H1 (cell line): ENCODE measurements at regions not wholly inside any gene's neighbourhood (a gene's known extent, or its start where the extent isn't known, plus 50 kb on each side); places are given as distances from the start of the nearest gene placed in this dataset.
A peak's percentile ranks its signal among the peaks of the same experiment; 100 is the strongest.
"Not testable (repeated sequence)": the region's sequence is repeated elsewhere in the genome, so short reads cannot be mapped to it uniquely, and the experiment has no call there.

ENCODE experiments used
- CTCF ChIA-PET: fragments of 300-600 bp; sonication (Branson Sonifier 250); formaldehyde crosslinking; loops from one replicate; lab custom pipeline; 2021; ENCODE audit not compliant: partially characterized antibody; lab: Charles Lee
- POLR2A ChIA-PET: fragments of 300-600 bp; sonication (Branson Sonifier 250); formaldehyde crosslinking; loops from one replicate; lab custom pipeline; 2021; ENCODE audit warnings: inconsistent platforms; ENCODE audit not compliant: partially characterized antibody; lab: Charles Lee
- DNase-seq, 2 experiments: peaks; one replicate each; pipeline versions ENCODE4 v3.0.0 to v3.0.0-alpha.2; 2010 to 2022; ENCODE audit warnings: low spot score in 2 of 2, low read depth in 1 of 2, mixed read lengths in 1 of 2
- FAIRE-seq: peaks from 2 replicates; lab custom pipeline; 2011; peaks lifted over from hg19 to GRCh38; lab: Jason Lieb, UNC
- H2AFZ ChIP-seq: 2 replicates; pipeline ENCODE4 v1.8.1; 2012; ENCODE audit warnings: low read length, inconsistent platforms
- H2AK5ac ChIP-seq: 2 replicates; pipeline ENCODE4 v1.6.1; 2013; ENCODE audit warnings: low read depth, low read length
- H2BK120ac ChIP-seq: replicated peaks from 2 replicates; pipeline ENCODE3; 2013; ENCODE audit warnings: low read depth, low read length, inconsistent platforms
- H2BK12ac ChIP-seq: 2 replicates; pipeline ENCODE4 v1.6.1; 2013; ENCODE audit warnings: low read depth, low read length
- H2BK15ac ChIP-seq: 2 replicates; pipeline ENCODE4 v1.6.1; 2013; ENCODE audit warnings: low read length
- H2BK20ac ChIP-seq: 2 replicates; pipeline ENCODE4 v1.6.1; 2013; ENCODE audit warnings: low read length
- H2BK5ac ChIP-seq: 2 replicates; pipeline ENCODE4 v1.6.1; 2013; ENCODE audit warnings: low read depth, low read length
- H3K14ac ChIP-seq: 2 replicates; pipeline ENCODE4 v1.6.1; 2013; ENCODE audit warnings: inconsistent platforms; ENCODE audit not compliant: insufficient read length
- H3K18ac ChIP-seq: 2 replicates; pipeline ENCODE4 v1.6.1; 2013; ENCODE audit warnings: low read length; ENCODE audit errors: extremely low read depth
- H3K23ac ChIP-seq: 2 replicates; pipeline ENCODE4 v1.6.1; 2013; ENCODE audit warnings: inconsistent platforms; ENCODE audit not compliant: insufficient read length
- H3K23me2 ChIP-seq: 2 replicates; pipeline ENCODE4 v1.6.1; 2013; ENCODE audit warnings: low read depth, low read length
- H3K27ac ChIP-seq: 2 replicates; pipeline ENCODE4 v1.6.1; 2011; ENCODE audit warnings: low read depth, low read length, inconsistent platforms
- H3K27me3 ChIP-seq, 4 experiments: replicated peaks in 1 of 4; 1 replicate in 1 of 4; 2 replicates in 3 of 4; pipeline versions ENCODE4 v1.6.1 to v1.8.1; 2011 to 2013; ENCODE audit warnings: low read length in 3 of 4, mild to moderate bottlenecking in 3 of 4, inconsistent platforms in 2 of 4, mixed read lengths in 2 of 4, moderate library complexity in 1 of 4; ENCODE audit not compliant: control insufficient read depth in 3 of 4, insufficient read depth in 3 of 4; ENCODE audit errors: extremely low read depth in 1 of 4
- H3K36me3 ChIP-seq, 4 experiments: 2 replicates each; pipeline versions ENCODE4 v1.6.1 to v1.8.1; 2011 to 2013; ENCODE audit warnings: mild to moderate bottlenecking in 4 of 4, low read length in 3 of 4, moderate library complexity in 2 of 4, control low read depth in 1 of 4, inconsistent platforms in 1 of 4; ENCODE audit not compliant: insufficient read depth in 4 of 4, control insufficient read depth in 2 of 4
- H3K4ac ChIP-seq: replicated peaks from 2 replicates; pipeline ENCODE3; 2013; ENCODE audit warnings: low read length, low read depth, mixed read lengths, inconsistent platforms; ENCODE audit not compliant: insufficient read length
- H3K4me1 ChIP-seq, 4 experiments: replicated peaks in 1 of 4; 1 replicate in 1 of 4; 2 replicates in 3 of 4; pipeline versions ENCODE4 v1.6.1 to v1.8.1; 2011 to 2013; ENCODE audit warnings: low read length in 3 of 4, inconsistent platforms in 2 of 4, mixed read lengths in 1 of 4; ENCODE audit not compliant: insufficient read depth in 4 of 4, control insufficient read depth in 3 of 4
- H3K4me2 ChIP-seq, 2 experiments: 2 replicates each; pipeline versions ENCODE4 v1.6.1 to v1.8.1; 2011 to 2013; ENCODE audit warnings: low read depth in 2 of 2, low read length in 2 of 2, control low read depth in 1 of 2, inconsistent platforms in 1 of 2, mild to moderate bottlenecking in 1 of 2; ENCODE audit not compliant: insufficient read depth in 1 of 2
- H3K4me3 ChIP-seq, 4 experiments: fragments of 200-600, 300-600 bp in 1 of 4; sonication (generic), shearing (Covaris generic), sonication (Bioruptor Twin) in 1 of 4; 2 replicates each; pipeline versions ENCODE4 v1.5.1 to v1.8.1; 2011 to 2016; ENCODE audit warnings: low read length in 4 of 4, low read depth in 3 of 4, control low read depth in 2 of 4, inconsistent platforms in 2 of 4, mild to moderate bottlenecking in 2 of 4, mixed read lengths in 1 of 4, moderate library complexity in 1 of 4; ENCODE audit not compliant: insufficient read depth in 2 of 4; ENCODE audit errors: extremely low read depth in 1 of 4
- H3K56ac ChIP-seq: replicated peaks from 2 replicates; pipeline ENCODE3; 2013; ENCODE audit warnings: low read depth, mild to moderate bottlenecking, mixed read lengths, low read length, inconsistent platforms; ENCODE audit not compliant: insufficient read length
- H3K79me1 ChIP-seq: 2 replicates; pipeline ENCODE4 v1.6.1; 2013; ENCODE audit warnings: low read depth, low read length, control low read depth
- H3K79me2 ChIP-seq, 2 experiments: 2 replicates each; pipeline versions ENCODE4 v1.6.1 to v1.8.1; 2012 to 2013; ENCODE audit warnings: low read length in 2 of 2, mild to moderate bottlenecking in 2 of 2, inconsistent platforms in 1 of 2; ENCODE audit not compliant: insufficient read depth in 2 of 2, control insufficient read depth in 1 of 2
- H3K9ac ChIP-seq, 4 experiments: replicated peaks in 1 of 4; 1 replicate in 1 of 4; 2 replicates in 3 of 4; pipeline versions ENCODE4 v1.6.1 to v1.8.1; 2011 to 2013; ENCODE audit warnings: low read depth in 3 of 4, low read length in 3 of 4, control low read depth in 2 of 4, mild to moderate bottlenecking in 2 of 4, moderate library complexity in 2 of 4, inconsistent platforms in 1 of 4; ENCODE audit errors: extremely low read depth in 1 of 4
- H3K9me3 ChIP-seq, 2 experiments: 2 replicates each; pipeline versions ENCODE4 v1.6.1 to v1.8.1; 2012 to 2013; ENCODE audit warnings: mild to moderate bottlenecking in 2 of 2, moderate library complexity in 2 of 2, control low read depth in 1 of 2, inconsistent platforms in 1 of 2, low read depth in 1 of 2, low read length in 1 of 2, mixed read lengths in 1 of 2; ENCODE audit not compliant: insufficient read depth in 2 of 2
- H4K20me1 ChIP-seq, 2 experiments: replicated peaks in 1 of 2; 2 replicates each; pipeline versions ENCODE3 to v1.8.1; 2011 to 2013; ENCODE audit warnings: inconsistent platforms in 2 of 2, low read length in 2 of 2, mild to moderate bottlenecking in 1 of 2; ENCODE audit not compliant: insufficient read depth in 2 of 2, control insufficient read depth in 1 of 2
- H4K5ac ChIP-seq: 2 replicates; pipeline ENCODE4 v1.6.1; 2013; ENCODE audit warnings: low read length, low read depth, mixed read lengths, inconsistent platforms; ENCODE audit not compliant: insufficient read length
- H4K8ac ChIP-seq: 2 replicates; pipeline ENCODE4 v1.8.0; 2013; ENCODE audit warnings: mild to moderate bottlenecking, moderate library complexity, low read length, inconsistent platforms; ENCODE audit not compliant: insufficient read depth; ENCODE audit errors: extremely low read depth
- H4K91ac ChIP-seq: replicated peaks from 2 replicates; pipeline ENCODE3; 2013; ENCODE audit warnings: low read length, mixed read lengths, inconsistent platforms; ENCODE audit not compliant: insufficient read length
- YY1 ChIP-seq: IDR thresholded peaks from 2 replicates; pipeline ENCODE4 v1.6.1; 2011; ENCODE audit warnings: low read depth, mild to moderate bottlenecking, low read length
- WGBS, 2 experiments: shearing (Covaris generic) in 1 of 2; methylation state at CpG; one replicate each; pipeline versions ENCODE4 v1.1.6 to v1.1.7; 2013 to 2015; ENCODE audit warnings: low lambda C conversion rate in 2 of 2, mixed read lengths in 2 of 2, inconsistent platforms in 1 of 2, low coverage in 1 of 2, missing lambda C conversion rate in 1 of 2; ENCODE audit not compliant: insufficient replicate concordance in 2 of 2, insufficient coverage in 1 of 2, insufficient read length in 1 of 2; ENCODE audit errors: extremely low coverage in 1 of 2, missing lambda C conversion rate in 1 of 2; 5-methylcytosine and 5-hydroxymethylcytosine counted together

DNA sequence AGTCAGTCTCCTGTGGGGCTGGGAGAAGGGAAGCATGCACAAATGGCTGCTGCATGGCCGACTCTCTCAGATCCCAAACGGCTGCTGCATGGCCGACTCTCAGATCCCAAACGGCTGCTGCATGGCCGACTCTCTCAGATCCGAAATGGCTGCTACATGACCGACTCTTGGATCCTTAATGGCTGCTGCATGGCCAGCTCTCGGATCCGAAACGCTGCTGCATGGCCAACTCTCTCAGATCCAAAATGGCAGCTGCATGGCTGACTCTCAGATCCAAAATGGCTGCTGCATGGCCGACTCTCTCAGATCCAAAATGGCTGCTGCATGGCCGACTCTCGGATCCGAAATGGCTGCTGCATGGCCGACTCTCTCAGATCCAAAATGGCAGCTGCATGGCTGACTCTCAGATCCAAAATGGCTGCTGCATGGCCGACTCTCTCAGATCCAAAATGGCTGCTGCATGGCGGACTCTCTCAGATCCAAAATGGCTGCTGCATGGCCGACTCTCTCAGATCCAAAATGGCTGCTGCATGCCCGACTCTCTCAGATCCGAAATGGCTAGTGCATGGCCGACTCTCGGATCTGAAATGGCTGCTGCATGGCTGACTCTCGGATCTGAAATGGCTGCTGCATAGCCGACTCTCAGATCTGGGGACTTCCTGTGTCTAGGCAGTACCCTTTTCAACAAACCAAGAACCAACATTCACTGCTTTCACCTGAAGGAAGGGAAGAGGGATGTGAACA, 284.8 kb upstream of the SMIM21 start:
- H3K56ac ChIP-seq, FAIRE-seq, H2BK15ac ChIP-seq, H3K23me2 ChIP-seq, H3K4me3 ChIP-seq, H3K4me2 ChIP-seq, H3K27me3 ChIP-seq, H3K4me1 ChIP-seq, H2BK12ac ChIP-seq, H2BK20ac ChIP-seq, H3K14ac ChIP-seq, H3K79me1 ChIP-seq, H3K4ac ChIP-seq, H3K23ac ChIP-seq, H4K5ac ChIP-seq, H3K9ac ChIP-seq, CTCF ChIA-PET, H2BK5ac ChIP-seq, H3K79me2 ChIP-seq, H2AFZ ChIP-seq, H2AK5ac ChIP-seq, H3K36me3 ChIP-seq, DNase-seq, H4K20me1 ChIP-seq, H2BK120ac ChIP-seq, H3K27ac ChIP-seq, H4K8ac ChIP-seq, H3K18ac ChIP-seq, H4K91ac ChIP-seq: not testable (repeated sequence)
- peak; percentile 94 for TF ChIP-seq YY1
- WGBS, 2 experiments, result 96% methylated on average over 21 of the region's 24 CpGs; no CpG with 5 or more reads in 1 of the 2 experiments
- peaks cover 8 to 11% of the 10 kb centered on the region in 2 experiments; a peak in 3 of 4 replicates for H3K9me3 ChIP-seq
- POLR2A ChIA-PET, result interaction anchor here (0.6 kb wide), 1 partner anchor 30 kb away, joined by 3 read pairs; no protein-coding TSS in a partner anchor
